Urothelium cell line (cell line): ENCODE measurements at regions not wholly inside any gene's neighbourhood (a gene's known extent, or its start where the extent isn't known, plus 50 kb on each side); places are given as distances from the start of the nearest gene placed in this dataset.

Experiments used
- DNase-seq: peaks from one replicate; pipeline ENCODE4 v3.0.0; 2011; ENCODE audit warnings: low spot score, mixed read lengths
- FAIRE-seq: peaks from 2 replicates; lab custom pipeline; 2011; peaks lifted over from hg19 to GRCh38; lab: Jason Lieb, UNC

DNA sequence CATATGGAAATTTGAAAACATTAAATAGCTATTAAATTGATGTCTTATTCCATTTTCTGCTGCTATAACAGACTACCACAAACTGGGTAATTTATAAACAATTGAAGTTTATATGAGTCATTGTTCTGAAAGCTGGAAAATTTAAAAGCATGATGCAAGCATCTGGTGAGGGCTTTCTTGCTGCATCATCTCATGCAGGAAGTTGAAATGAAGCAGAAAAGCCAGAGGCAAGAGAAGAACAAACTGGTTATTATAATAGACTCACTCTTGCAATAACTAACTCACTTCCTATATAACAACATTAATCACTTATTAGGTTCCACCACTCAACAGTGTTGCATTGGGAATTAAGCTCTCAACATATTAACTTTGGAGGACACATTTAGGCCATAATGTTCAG, 1277.4 kb downstream of the LRFN5 start:
- DNase-seq (peak; percentile 23), FAIRE-seq (no peak)

- FAIRE-seq: no peak
- no peak for DNase-seq
These were observed 1271.0 kb downstream of the LRFN5 start for GRCh38 chr14:42877716-42878115.

DNA sequence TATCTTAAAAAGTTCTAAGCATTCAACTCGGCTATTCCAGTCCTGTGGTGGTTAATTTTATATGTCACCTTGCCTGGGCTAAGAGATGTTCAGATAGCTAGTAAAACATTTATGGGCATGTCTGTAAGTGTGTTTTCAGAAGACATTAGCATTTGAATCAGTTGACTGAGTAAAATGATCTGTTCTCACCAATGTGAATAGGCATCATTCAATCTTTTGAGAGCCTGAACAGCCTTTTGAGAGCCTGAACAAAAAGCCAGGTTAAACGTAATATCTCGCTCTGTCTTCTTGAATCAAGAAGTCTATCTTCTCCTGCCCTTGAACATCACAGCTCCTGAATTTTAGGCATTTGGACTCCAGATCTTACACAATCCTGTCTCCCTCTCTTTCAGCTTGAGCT, 1266.1 kb downstream of the LRFN5 start:
- FAIRE-seq: no peak
- DNase-seq: no peak

DNA sequence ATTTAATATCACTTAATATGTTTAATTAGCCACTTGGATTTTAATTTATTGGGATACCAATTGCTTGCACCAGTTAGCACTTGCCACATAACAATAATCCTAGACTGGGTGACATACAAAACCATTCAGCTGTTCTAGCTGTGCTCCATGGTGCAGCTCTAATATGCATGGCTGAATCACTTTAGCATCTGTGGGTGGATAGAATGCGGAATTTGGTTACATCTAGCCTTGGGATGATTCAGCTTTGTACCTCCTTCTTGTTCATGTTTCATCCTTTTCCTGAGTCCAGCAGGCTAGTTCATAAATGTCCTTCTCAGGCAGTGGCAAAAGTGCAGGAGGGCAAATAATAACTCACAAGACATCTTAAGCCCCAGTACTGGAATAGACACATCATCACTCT, 1263.0 kb downstream of the LRFN5 start:
- peak; percentile 8 for DNase-seq

DNA sequence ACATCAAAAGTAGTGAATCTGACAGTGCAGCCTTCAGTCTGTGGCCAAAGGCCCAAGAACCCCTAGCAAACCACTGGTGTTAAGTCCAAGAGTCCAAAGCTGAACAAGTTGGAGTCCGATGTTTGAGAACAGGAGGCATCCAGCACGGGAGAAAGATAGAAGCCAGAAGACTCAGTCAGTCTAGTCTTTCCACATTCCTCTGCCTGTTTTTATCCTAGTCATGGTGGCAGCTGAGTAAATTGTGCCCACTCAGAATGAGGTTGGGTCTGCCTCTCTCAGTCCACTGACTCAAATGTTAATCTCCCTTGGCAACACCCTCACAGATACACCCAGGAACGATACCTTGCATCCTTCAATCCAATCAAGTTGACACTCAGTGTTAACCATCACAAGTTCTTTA, 1255.4 kb downstream of the LRFN5 start:
- FAIRE-seq: no peak

More for the DNA sequence above, 1263.0 kb downstream of the LRFN5 start:
- peak; percentile 93 for FAIRE-seq

GRCh38 chr14:42860371-42860770, 1253.7 kb downstream of the LRFN5 start:
- no peak for FAIRE-seq

More for the DNA sequence above, 1255.4 kb downstream of the LRFN5 start:
- DNase-seq: no peak

GRCh38 chr14:42856106-42856505, 1249.4 kb downstream of the LRFN5 start:
- DNase-seq (no peak), FAIRE-seq (no peak)

More at GRCh38 chr14:42860371-42860770, 1253.7 kb downstream of the LRFN5 start:
- no peak for DNase-seq

- DNase-seq (peak; percentile 12), FAIRE-seq (peak; percentile 52)
These were observed 1248.4 kb downstream of the LRFN5 start for GRCh38 chr14:42855085-42855484.

DNA sequence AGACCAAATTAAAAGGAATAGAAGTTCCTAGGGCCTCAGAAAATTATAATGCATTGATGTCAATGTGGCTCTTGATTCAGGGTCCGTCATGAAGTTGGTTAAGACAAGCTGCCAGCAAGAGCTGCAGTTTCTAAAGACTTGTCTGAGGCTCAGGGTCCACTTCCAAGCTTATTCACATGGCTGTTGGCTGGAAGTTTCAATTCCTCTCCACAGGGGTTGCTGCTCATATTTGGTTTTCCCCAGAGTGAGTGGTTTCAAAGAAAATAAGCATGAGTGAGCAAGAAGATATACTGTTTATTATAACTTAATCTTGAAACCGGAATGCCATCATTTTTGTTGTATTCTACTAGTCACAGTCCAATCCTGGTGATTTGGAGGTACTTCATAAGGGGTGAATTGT, 1247.4 kb downstream of the LRFN5 start:
- no peak for DNase-seq

GRCh38 chr14:42848652-42849051, 1242.0 kb downstream of the LRFN5 start:
- no peak for FAIRE-seq
- DNase-seq: no peak

More for the DNA sequence above, 1247.4 kb downstream of the LRFN5 start:
- FAIRE-seq: no peak

DNA sequence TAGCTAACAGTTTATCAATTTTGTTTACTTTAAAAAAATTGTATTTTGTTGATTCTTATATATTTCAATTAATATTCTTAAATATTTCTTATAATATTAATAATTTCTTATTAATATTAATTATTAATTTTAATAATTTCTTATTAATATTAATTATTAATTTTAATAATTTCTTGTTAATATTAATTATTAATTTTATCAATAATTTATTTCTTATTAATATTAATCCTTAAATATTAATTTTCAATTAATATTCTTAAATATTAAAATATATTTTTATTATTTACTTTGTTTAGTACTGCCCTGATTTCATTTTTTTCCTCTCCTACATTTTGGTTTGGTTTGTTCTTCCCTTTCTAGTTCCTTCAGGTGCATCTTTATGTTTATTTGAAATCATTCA, 1208.1 kb downstream of the LRFN5 start:
- FAIRE-seq (no peak), DNase-seq (no peak)

DNA sequence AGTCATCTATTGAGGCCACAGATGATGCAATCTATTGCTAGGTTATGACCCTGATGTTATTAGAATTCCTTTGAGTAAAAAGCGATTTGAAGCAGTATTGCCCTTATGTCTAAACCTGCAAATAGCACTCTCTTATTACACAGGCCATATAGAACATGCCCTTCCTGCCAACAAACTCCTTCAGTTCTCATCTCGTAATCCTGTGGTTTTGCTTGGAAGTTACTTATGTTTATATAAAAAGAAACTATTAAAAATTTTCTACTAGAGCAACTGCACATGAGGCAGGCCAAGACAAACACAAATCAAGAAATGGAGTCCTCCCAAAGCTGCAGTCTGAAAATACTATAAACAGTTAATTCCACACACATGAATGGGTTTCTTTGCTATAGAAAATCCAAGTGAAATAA, 1200.2 kb downstream of the LRFN5 start:
- FAIRE-seq (no peak), DNase-seq (no peak)

DNA sequence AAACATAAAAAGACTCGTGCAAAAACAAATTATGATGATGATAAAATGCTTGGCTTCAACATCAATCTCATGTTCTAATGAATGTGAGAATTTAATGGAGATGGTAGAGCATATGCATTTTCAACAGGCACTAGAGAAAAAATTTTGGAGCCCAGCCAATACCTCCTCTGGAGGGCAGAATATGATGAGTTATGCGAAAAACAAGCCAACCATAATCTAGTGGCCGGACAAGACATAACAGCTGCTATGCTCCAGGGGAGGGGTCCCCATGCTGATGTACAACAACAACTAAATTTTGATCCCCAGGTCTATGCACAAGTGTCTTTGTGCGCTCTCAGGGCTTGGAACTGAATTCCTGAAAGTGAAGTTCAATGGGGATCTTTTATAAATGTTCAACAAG, 1197.5 kb downstream of the LRFN5 start:
- FAIRE-seq: no peak
- DNase-seq: no peak

GRCh38 chr14:42802346-42802745, 1195.7 kb downstream of the LRFN5 start:
- no peak for FAIRE-seq
- DNase-seq: no peak

GRCh38 chr14:42792166-42792565, 1185.5 kb downstream of the LRFN5 start:
- no peak for FAIRE-seq
- no peak for DNase-seq

GRCh38 chr14:42782754-42783153, 1176.1 kb downstream of the LRFN5 start:
- no peak for DNase-seq

DNA sequence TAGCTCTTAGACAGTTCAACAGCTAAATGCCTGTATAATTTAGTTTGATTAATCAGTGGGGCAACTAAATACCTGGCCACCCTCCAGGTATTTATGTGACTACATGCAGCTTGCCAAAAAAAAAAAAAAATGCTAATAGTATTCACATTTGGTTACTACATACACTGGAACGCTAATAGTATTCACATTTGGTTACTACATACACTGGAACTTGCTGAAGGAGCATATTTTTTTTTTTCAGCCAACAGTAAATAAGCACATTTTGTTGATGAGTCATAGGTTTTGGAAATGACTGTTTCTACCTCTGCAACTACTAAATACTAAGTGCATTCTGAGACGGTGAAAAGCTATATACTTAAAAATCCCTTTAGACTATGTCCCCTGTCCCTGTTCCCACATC, 1172.3 kb downstream of the LRFN5 start:
- FAIRE-seq (no peak), DNase-seq (peak; percentile 9)

More at GRCh38 chr14:42782754-42783153, 1176.1 kb downstream of the LRFN5 start:
- no peak for FAIRE-seq

DNA sequence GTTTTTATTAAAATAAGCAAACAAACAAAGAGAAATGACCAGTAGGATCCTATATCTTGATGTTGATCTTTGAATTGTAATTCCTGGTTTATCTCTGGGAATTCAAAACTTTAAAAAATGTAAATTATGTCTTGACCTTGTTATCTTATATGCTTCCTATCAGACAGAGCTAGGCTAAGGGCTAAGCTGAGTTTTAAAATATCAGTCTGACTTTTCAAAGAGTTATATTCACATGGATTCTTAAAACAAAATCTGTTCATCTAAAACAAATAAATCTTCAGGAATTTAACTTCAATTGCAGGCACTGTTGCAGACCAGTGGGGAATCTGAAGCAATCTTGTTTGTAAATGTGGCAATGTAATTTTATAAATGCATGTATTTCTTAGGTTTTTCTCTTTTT, 1144.1 kb downstream of the LRFN5 start:
- DNase-seq: no peak
- no peak for FAIRE-seq

- DNase-seq (no peak), FAIRE-seq (no peak)
These were observed 1135.4 kb downstream of the LRFN5 start for GRCh38 chr14:42742084-42742483.

DNA sequence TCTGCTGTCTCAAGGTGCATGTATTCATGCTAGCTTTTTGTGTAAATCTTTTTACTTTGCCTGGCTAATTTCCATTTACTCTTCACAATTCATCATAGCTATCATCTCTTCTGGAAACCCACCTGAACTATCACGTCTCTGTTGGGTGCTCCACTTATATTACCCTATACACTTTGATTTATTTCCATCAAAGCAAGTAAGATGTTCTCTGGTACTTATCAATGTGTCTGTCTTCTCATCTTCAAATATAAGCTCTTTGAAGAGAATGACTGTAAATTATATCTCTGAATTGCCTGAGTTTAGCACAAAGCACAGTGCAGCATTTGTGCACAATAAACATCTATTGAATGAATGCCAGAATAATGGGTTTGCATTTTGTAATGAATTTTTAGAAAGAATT, 1129.7 kb downstream of the LRFN5 start:
- no peak for DNase-seq
- FAIRE-seq: no peak

DNA sequence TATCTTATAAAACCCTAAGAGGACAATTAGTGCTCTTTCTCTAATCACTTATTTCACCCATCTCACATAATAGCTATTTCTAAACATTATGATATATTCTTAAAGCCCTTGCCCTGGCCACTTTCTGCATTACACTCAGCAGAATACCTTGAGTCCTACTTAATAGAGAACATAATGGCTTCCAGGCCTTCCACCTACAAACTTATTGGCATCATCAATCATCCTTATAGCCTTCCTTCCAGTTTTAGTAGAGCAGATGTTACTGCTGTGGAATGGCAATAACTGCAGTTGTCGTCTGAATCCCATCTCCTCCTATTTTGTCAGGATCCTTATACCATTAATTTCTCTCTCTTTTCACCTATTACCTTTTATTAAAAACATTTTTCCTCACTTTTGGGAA, 1127.4 kb downstream of the LRFN5 start:
- DNase-seq (no peak), FAIRE-seq (no peak)

DNA sequence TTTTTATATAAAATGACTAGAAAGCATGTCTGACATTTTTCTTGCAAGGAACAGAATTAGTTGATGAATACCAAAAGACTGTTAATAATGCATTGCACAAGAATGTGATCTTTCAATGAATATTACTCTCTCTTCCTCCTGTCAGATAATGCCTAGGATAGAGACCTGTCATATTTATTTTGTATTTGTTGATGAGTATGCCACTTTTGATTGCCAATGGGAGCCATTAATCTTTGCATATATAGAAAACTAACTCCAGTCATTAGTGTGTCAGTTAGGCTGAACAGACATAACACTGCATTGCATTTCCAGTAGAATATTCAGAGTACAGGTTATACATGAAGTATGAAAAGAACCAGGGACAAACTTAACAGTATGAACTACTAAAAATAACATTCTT, 1125.3 kb downstream of the LRFN5 start:
- DNase-seq: no peak
- no peak for FAIRE-seq

GRCh38 chr14:42731480-42731879, 1124.8 kb downstream of the LRFN5 start:
- DNase-seq (no peak), FAIRE-seq (no peak)

DNA sequence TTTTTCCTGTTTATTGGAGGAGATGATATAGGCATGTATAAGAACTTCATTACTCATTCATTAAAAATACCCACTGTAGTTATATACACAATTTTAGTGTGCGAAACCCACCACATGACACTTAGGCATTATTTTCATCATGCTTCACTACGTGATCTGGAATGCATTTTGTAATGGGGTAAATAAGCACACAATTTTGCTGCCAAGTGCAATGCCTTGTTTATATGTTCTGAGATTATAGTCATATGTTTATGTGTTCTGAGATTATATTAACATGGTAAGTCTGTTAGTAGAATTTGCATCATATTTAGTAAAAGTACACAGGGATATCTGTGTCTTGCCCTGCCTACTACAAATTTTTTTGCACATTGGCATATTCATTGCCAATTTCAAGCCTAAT, 1123.0 kb downstream of the LRFN5 start:
- FAIRE-seq (no peak), DNase-seq (no peak)
